Stomach (tissue), 4 donors: ENCODE measurements at regions not wholly inside any gene's neighbourhood (a gene's known extent, or its start where the extent isn't known, plus 50 kb on each side); places are given as distances from the start of the nearest gene placed in this dataset.

Experiments
- EP300 ChIP-seq: sonication (generic); formaldehyde crosslinking; IDR thresholded peaks from one replicate; pipeline ENCODE4 v1.6.1; 2017; ENCODE audit warnings: antibody characterized with exemption
- POLR2A ChIP-seq, 4 donors: fragments of 450-650 bp; IDR thresholded peaks; one replicate each; pipeline ENCODE4 v1.6.1; 2016; ENCODE audit warnings: antibody characterized with exemption in 4 of 4, control low read depth in 2 of 4, mild to moderate bottlenecking in 1 of 4, moderate library complexity in 1 of 4

GRCh38 chr4:84215217-84215616 is 283.9 kb downstream of the NKX6-1 start:
- TF ChIP-seq POLR2A (IDR thresholded peaks at IDR 0.05) (no peak), EP300 (no peak)
